AG04450 (cell line): ENCODE measurements at regions not wholly inside any gene's neighbourhood (a gene's known extent, or its start where the extent isn't known, plus 50 kb on each side); places are given as distances from the start of the nearest gene placed in this dataset.

Source experiments
- CTCF ChIA-PET: fragments of 300-600, 350-600 bp; formaldehyde crosslinking; extraction: SDS; loops from one replicate; lab custom pipeline; 2022; ENCODE audit warnings: antibody characterized with exemption, inconsistent platforms; lab: Charles Lee
- POLR2A ChIA-PET: fragments of 350-600 bp; formaldehyde crosslinking; extraction: SDS; loops from one replicate; lab custom pipeline; 2021; ENCODE audit warnings: antibody characterized with exemption, inconsistent platforms; lab: Yijun Ruan, JAX
- DNase-seq: peaks from one replicate; pipeline ENCODE4 v3.0.0-alpha.2; 2011; ENCODE audit warnings: low read depth, low spot score
- H3K27ac ChIP-seq: one replicate; pipeline ENCODE4 v1.5.1; 2012; ENCODE audit warnings: low read depth, low read length, control low read depth
- H3K27me3 ChIP-seq: one replicate; pipeline ENCODE4 v1.6.0; 2012; ENCODE audit warnings: low read length; ENCODE audit not compliant: control insufficient read depth, insufficient read depth
- H3K4me3 ChIP-seq: 2 replicates; pipeline ENCODE4 v1.5.1; 2011; ENCODE audit warnings: mild to moderate bottlenecking, low read depth, low read length, control low read depth
- H3K9me3 ChIP-seq: 2 replicates; pipeline ENCODE4 v1.5.1; 2012; ENCODE audit warnings: low read length; ENCODE audit not compliant: control insufficient read depth, insufficient read depth
- CTCF ChIP-seq: IDR thresholded peaks from 2 replicates; pipeline ENCODE4 v1.5.1; 2011; ENCODE audit warnings: low read depth, low read length, control low read depth, inconsistent platforms

GRCh38 chr6:154596701-154597100 lies 86.2 kb upstream of the CNKSR3 start:
- H3K27me3 ChIP-seq: peaks cover 2% of the 10 kb centered on the region
- CTCF ChIA-PET: no interaction called here

GRCh38 chr6:154598399-154598798 lies 87.9 kb upstream of the CNKSR3 start:
- Histone ChIP-seq H3K27ac (no peak overlapping the region), H3K9me3 (no peaks in the 10 kb centered on the region), H3K4me3 (no peak overlapping the region), H3K27me3 (peaks cover 2% of the 10 kb centered on the region)
- CTCF ChIA-PET: no interaction called here
- DNase-seq: no peak
- no peak for TF ChIP-seq CTCF
- POLR2A ChIA-PET: no interaction called here

More at GRCh38 chr6:154596701-154597100, 86.2 kb upstream of the CNKSR3 start:
- POLR2A ChIA-PET: no interaction called here
- Histone ChIP-seq H3K27ac (no peak overlapping the region), H3K4me3 (no peak overlapping the region), H3K9me3 (no peaks in the 10 kb centered on the region)
- TF ChIP-seq CTCF: no peak
- DNase-seq: no peak

DNA sequence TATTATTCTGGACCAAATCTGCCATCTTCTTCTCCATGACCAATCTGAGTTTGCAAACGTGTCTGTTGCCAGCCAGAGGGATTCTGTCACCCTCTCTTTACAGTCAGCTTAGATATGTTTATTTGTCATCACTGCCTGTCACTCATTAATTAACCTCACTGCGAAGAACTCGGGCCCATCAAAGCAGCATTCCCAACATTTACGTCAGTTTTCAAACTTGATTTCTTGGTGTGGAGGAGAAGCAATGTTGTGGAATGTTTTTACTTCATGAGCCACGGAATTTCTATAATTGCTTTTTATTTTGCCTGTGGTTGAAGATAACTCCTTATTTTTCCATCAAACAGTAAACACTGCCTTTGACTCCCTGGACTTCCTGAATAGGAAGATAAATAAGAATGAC lies 91.8 kb upstream of the CNKSR3 start:
- peaks cover 2% of the 10 kb centered on the region for H3K27me3 ChIP-seq
- no peak for TF ChIP-seq CTCF
- no peak overlapping the region for H3K27ac ChIP-seq
- no peak for DNase-seq
- POLR2A ChIA-PET: no interaction called here
- H3K9me3 ChIP-seq: no peaks in the 10 kb centered on the region
- H3K4me3 ChIP-seq: no peak overlapping the region
- CTCF ChIA-PET: interaction anchor here (1.1 kb wide), 1 partner anchor 448 kb away, joined by 3 read pairs; no protein-coding TSS in a partner anchor

GRCh38 chr6:154602708-154603107 lies 92.2 kb upstream of the CNKSR3 start:
- no peak for DNase-seq
- CTCF ChIA-PET: interaction anchor here (1.1 kb wide), 1 partner anchor 449 kb away, joined by 3 read pairs; no protein-coding TSS in a partner anchor

GRCh38 chr6:154604119-154604518 lies 93.6 kb upstream of the CNKSR3 start:
- DNase-seq: no peak
- no peaks in the 10 kb centered on the region for H3K9me3 ChIP-seq
- TF ChIP-seq CTCF: no peak
- H3K27me3 ChIP-seq: no peaks in the 10 kb centered on the region
- ChIA-PET POLR2A (no interaction called here), CTCF (no interaction called here)
- H3K4me3 ChIP-seq: no peak overlapping the region
- H3K27ac ChIP-seq: no peak overlapping the region

More at GRCh38 chr6:154602708-154603107, 92.2 kb upstream of the CNKSR3 start:
- H3K4me3 ChIP-seq: no peak overlapping the region
- no peak overlapping the region for H3K27ac ChIP-seq
- H3K9me3 ChIP-seq: no peaks in the 10 kb centered on the region
- POLR2A ChIA-PET: no interaction called here
- no peak for TF ChIP-seq CTCF
- no peaks in the 10 kb centered on the region for H3K27me3 ChIP-seq
